ENCODE measurements at regions not wholly inside any gene's neighbourhood (a gene's known extent, or its start where the extent isn't known, plus 50 kb on each side); places are given as distances from the start of the nearest gene placed in this dataset.

DNA sequence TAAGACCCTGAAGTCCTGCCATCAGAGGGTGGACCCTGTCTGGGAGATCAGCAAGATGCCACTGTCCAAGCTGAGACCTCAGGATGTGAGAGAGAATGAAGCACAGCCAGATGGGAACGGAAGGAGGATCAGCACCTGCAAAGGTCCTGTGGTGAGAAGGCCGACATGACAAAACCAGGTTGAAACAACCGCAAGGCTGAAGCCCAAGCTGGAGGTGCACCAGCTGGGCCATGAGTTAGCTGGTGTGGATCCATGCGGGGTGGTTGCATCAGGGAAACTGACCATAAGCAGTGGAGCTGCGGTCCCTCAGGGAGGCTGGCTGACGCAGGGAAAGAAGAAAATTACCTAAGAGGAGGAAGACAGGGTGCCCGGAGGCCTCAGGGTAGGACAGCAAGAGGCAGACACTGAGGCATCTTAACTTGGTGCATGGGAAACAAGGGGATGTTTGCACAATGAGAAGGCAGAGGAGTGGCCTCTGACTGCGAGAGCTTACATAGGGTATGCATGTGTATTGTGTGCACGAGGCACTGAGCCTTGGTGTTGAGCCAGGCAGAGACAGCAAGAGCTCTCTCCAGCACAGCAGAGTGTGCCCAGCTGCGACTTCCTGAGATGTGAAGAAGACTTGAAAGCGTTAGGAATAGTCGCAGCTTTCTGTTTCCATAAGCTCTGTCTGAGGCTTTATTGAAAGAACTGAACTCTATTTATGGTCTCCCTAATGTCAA lies 497.7 kb downstream of the OCA2 start:
- DNase-seq, result no peak

- DNase-seq, result no peak
These were observed 500.1 kb downstream of the OCA2 start for GRCh38 chr15:27599034-27599433.

- DNase-seq, result no peak
These were observed 500.7 kb downstream of the OCA2 start for GRCh38 chr15:27598251-27599009.

- DNase-seq, result no peak
These were observed 503.9 kb downstream of the OCA2 start for GRCh38 chr15:27595211-27595610.

DNA sequence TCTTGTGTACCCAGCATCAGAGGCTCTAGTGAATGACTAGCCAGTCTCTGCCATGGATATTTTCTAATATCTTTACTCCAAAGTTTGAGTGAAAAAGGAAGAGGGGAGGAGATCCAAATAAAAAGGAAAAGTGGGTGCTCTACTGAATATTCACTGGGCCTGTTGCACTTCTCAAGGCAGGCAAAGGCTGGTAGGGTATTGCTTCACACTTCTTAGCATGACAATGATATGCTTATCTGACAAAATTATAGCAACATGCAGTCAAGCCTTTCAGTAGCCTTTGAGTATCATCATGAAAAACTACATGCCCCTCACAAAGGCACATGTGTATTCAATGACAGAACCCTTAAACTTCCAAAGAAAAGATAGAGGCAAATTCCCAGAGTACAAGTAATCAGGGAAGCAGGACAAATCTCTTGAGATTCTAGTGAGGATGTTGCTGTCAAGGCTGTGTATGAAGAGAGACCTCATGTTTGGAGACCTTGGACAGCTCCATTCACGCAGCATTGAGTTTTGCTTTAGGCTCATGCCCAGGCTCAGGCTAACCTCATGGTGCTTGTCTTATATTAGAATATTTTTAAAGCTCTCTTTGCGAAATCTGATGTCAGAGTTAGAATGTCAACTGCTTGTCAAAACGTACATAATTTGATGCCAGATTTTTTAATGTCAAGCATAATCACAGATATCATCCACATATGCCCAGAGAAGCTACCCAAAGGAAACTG lies 506.9 kb downstream of the OCA2 start:
- DNase-seq, result no peak
